ENCODE measurements at regions not wholly inside any gene's neighbourhood (a gene's known extent, or its start where the extent isn't known, plus 50 kb on each side); places are given as distances from the start of the nearest gene placed in this dataset.

GRCh38 chr4:136800248-136800647, 732.0 kb downstream of the PCDH18 start:
- TF ChIP-seq CEBPB (IDR thresholded peaks at IDR 0.05) (no peak), EGR1 (IDR thresholded peaks at IDR 0.05) (no peak), RAD21 (IDR thresholded peaks at IDR 0.05; ENCODE audit: low read depth) (no peak), USF1 (IDR thresholded peaks at IDR 0.05) (no peak), EP300 (IDR thresholded peaks at IDR 0.05; ENCODE audit: borderline replicate concordance) (no peak), YY1 (IDR thresholded peaks at IDR 0.05; ENCODE audit: low read depth) (no peak), NFIC (IDR thresholded peaks at IDR 0.05) (no peak), TCF12 (IDR thresholded peaks at IDR 0.05; ENCODE audit: low read depth) (no peak), TEAD4 (IDR thresholded peaks at IDR 0.05) (no peak), CREB1 (IDR thresholded peaks at IDR 0.05; ENCODE audit: low read depth) (no peak), FOXM1 (IDR thresholded peaks at IDR 0.05; ENCODE audit: borderline replicate concordance, low read depth) (no peak), TAF1 (IDR thresholded peaks at IDR 0.05; ENCODE audit: low read depth) (no peak), ZBTB7A (IDR thresholded peaks at IDR 0.05; ENCODE audit: low read depth) (no peak)
- TF ChIP-seq, protein P1, sequence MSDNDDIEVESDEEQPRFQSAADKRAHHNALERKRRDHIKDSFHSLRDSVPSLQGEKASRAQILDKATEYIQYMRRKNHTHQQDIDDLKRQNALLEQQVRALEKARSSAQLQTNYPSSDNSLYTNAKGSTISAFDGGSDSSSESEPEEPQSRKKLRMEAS (IDR thresholded peaks at IDR 0.05): no peak
- TF ChIP-seq, protein P2, sequence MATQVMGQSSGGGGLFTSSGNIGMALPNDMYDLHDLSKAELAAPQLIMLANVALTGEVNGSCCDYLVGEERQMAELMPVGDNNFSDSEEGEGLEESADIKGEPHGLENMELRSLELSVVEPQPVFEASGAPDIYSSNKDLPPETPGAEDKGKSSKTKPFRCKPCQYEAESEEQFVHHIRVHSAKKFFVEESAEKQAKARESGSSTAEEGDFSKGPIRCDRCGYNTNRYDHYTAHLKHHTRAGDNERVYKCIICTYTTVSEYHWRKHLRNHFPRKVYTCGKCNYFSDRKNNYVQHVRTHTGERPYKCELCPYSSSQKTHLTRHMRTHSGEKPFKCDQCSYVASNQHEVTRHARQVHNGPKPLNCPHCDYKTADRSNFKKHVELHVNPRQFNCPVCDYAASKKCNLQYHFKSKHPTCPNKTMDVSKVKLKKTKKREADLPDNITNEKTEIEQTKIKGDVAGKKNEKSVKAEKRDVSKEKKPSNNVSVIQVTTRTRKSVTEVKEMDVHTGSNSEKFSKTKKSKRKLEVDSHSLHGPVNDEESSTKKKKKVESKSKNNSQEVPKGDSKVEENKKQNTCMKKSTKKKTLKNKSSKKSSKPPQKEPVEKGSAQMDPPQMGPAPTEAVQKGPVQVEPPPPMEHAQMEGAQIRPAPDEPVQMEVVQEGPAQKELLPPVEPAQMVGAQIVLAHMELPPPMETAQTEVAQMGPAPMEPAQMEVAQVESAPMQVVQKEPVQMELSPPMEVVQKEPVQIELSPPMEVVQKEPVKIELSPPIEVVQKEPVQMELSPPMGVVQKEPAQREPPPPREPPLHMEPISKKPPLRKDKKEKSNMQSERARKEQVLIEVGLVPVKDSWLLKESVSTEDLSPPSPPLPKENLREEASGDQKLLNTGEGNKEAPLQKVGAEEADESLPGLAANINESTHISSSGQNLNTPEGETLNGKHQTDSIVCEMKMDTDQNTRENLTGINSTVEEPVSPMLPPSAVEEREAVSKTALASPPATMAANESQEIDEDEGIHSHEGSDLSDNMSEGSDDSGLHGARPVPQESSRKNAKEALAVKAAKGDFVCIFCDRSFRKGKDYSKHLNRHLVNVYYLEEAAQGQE (IDR thresholded peaks at IDR 0.05; ENCODE audit: low read depth): no peak

GRCh38 chr4:136796953-136797352, 735.3 kb downstream of the PCDH18 start:
- no peak for TF ChIP-seq ZBTB7A (IDR thresholded peaks at IDR 0.05; ENCODE audit: low read depth)
- TF ChIP-seq TCF12 (IDR thresholded peaks at IDR 0.05; ENCODE audit: low read depth): no peak
- no peak for TF ChIP-seq EP300 (IDR thresholded peaks at IDR 0.05; ENCODE audit: borderline replicate concordance)
- no peak for TF ChIP-seq CEBPB (IDR thresholded peaks at IDR 0.05)
- no peak for TF ChIP-seq RAD21 (IDR thresholded peaks at IDR 0.05; ENCODE audit: low read depth)
- TF ChIP-seq, protein P1 (IDR thresholded peaks at IDR 0.05): no peak
- no peak for TF ChIP-seq USF1 (IDR thresholded peaks at IDR 0.05)
- no peak for TF ChIP-seq TEAD4 (IDR thresholded peaks at IDR 0.05)
- TF ChIP-seq YY1 (IDR thresholded peaks at IDR 0.05; ENCODE audit: low read depth): no peak
- TF ChIP-seq EGR1 (IDR thresholded peaks at IDR 0.05): no peak
- no peak for TF ChIP-seq NFIC (IDR thresholded peaks at IDR 0.05)
- TF ChIP-seq CREB1 (IDR thresholded peaks at IDR 0.05; ENCODE audit: low read depth): no peak
- TF ChIP-seq TAF1 (IDR thresholded peaks at IDR 0.05; ENCODE audit: low read depth): no peak

DNA sequence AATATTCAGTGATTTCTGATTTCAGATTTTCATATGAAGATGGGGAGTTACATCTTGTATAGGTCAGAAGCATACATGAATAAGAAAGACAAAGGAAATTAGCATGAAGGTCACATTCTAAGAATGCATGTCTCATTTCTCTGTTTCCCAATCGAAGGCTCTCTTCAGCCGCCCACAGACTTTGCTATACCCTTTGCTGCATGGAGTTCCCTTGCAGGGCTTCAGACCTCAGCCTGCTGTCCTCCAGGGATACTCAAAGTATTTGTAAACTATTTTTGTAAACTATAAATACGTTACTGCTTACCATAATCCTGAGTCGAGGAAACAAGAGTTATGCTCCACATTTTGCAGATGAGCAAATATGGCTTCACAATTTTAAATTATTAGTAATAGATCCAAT, 738.4 kb downstream of the PCDH18 start:
- TF ChIP-seq ZBTB7A (IDR thresholded peaks at IDR 0.05; ENCODE audit: low read depth): no peak
- TF ChIP-seq, protein P2 (IDR thresholded peaks at IDR 0.05; ENCODE audit: low read depth): no peak
- TF ChIP-seq TEAD4 (IDR thresholded peaks at IDR 0.05): no peak
- TF ChIP-seq TCF12 (IDR thresholded peaks at IDR 0.05; ENCODE audit: low read depth): no peak
- no peak for TF ChIP-seq EP300 (IDR thresholded peaks at IDR 0.05; ENCODE audit: borderline replicate concordance)
- TF ChIP-seq NFIC (IDR thresholded peaks at IDR 0.05): no peak
- no peak for TF ChIP-seq USF1 (IDR thresholded peaks at IDR 0.05)
- no peak for TF ChIP-seq RAD21 (IDR thresholded peaks at IDR 0.05; ENCODE audit: low read depth)
- no peak for TF ChIP-seq YY1 (IDR thresholded peaks at IDR 0.05; ENCODE audit: low read depth)
- TF ChIP-seq CREB1 (IDR thresholded peaks at IDR 0.05; ENCODE audit: low read depth): no peak
- no peak for TF ChIP-seq TAF1 (IDR thresholded peaks at IDR 0.05; ENCODE audit: low read depth)
- no peak for TF ChIP-seq CEBPB (IDR thresholded peaks at IDR 0.05)
- TF ChIP-seq FOXM1 (IDR thresholded peaks at IDR 0.05; ENCODE audit: borderline replicate concordance, low read depth): no peak
- TF ChIP-seq EGR1 (IDR thresholded peaks at IDR 0.05): no peak
- TF ChIP-seq, protein P1 (IDR thresholded peaks at IDR 0.05): no peak

DNA sequence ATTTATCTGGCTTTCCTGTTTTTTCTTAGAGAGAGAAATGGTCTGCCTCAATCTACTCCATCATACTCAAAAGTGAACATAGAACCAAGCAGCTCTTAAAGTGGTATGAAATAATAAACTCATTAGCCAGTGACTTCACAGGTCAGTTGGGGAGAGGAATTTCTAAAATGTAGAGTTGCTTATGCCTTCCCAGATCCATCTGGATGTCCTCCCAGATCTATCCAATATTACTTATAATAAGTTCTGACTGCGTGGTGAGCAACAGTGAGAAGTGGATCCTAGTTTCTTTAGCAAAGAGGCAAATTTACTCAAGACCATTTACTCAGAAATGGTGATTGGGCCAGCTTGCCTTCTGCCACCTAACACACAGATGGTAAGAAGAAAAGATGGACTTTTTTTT, 748.0 kb downstream of the PCDH18 start:
- TF ChIP-seq NFIC (IDR thresholded peaks at IDR 0.05): no peak
- no peak for TF ChIP-seq FOXM1 (IDR thresholded peaks at IDR 0.05; ENCODE audit: borderline replicate concordance, low read depth)
- no peak for TF ChIP-seq YY1 (IDR thresholded peaks at IDR 0.05; ENCODE audit: low read depth)
- TF ChIP-seq, protein P1 (IDR thresholded peaks at IDR 0.05): no peak
- TF ChIP-seq CEBPB (IDR thresholded peaks at IDR 0.05): no peak
- no peak for TF ChIP-seq USF1 (IDR thresholded peaks at IDR 0.05)
- no peak for TF ChIP-seq TCF12 (IDR thresholded peaks at IDR 0.05; ENCODE audit: low read depth)
- TF ChIP-seq EP300 (IDR thresholded peaks at IDR 0.05; ENCODE audit: borderline replicate concordance): no peak
- no peak for TF ChIP-seq EGR1 (IDR thresholded peaks at IDR 0.05)
- no peak for TF ChIP-seq ZBTB7A (IDR thresholded peaks at IDR 0.05; ENCODE audit: low read depth)
- TF ChIP-seq RAD21 (IDR thresholded peaks at IDR 0.05; ENCODE audit: low read depth): no peak
- TF ChIP-seq, protein P2 (IDR thresholded peaks at IDR 0.05; ENCODE audit: low read depth): no peak
- no peak for TF ChIP-seq CREB1 (IDR thresholded peaks at IDR 0.05; ENCODE audit: low read depth)

Measured in Ishikawa (cell line).